PC-3 (cell line): ENCODE measurements at regions not wholly inside any gene's neighbourhood (a gene's known extent, or its start where the extent isn't known, plus 50 kb on each side); places are given as distances from the start of the nearest gene placed in this dataset.

ENCODE experiments used
- CTCF ChIP-seq: fragments of 300-600 bp; sonication (generic); conservative IDR thresholded peaks from 2 replicates; pipeline ENCODE4 v1.5.1; 2017; ENCODE audit warnings: antibody characterized with exemption, low read depth, mild to moderate bottlenecking, low read length
- EZH2phosphoT487 ChIP-seq: fragments of 300-600 bp; sonication (generic); IDR thresholded peaks from 2 replicates; pipeline ENCODE4 v1.6.1; 2018; ENCODE audit warnings: mild to moderate bottlenecking, antibody characterized with exemption, low read length, borderline replicate concordance

- no peak for TF ChIP-seq CTCF
- no peak for TF ChIP-seq EZH2phosphoT487
Observed at GRCh38 chr13:65314008-65314407, 1916.1 kb downstream of the PCDH9 start.
